ENCODE measurements at regions not wholly inside any gene's neighbourhood (a gene's known extent, or its start where the extent isn't known, plus 50 kb on each side); places are given as distances from the start of the nearest gene placed in this dataset.

DNA sequence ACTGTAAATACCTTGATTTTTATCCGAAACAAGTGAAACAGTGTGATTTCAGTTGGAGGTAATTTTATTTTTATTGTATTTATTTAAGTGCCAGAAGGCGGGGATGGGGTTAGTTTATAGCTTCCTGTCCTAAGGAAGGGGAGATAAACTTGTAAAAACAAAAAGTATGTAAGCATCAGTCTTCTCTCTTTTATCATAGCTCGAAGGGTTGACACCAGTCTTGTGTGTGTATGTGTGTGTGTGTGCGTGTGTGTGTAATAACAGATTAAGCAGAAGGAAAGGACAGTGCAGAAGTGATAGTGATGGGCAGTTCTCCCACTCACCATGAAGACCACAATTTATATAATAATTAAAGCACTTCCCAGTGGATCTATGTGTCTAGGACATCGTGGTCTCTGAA is 793.3 kb downstream of the PLCL1 start:
- Mint-ChIP-seq H3K36me3 (ENCODE audit: low read depth) (no peaks in the 10 kb centered on the region), H3K27ac (no peak overlapping the region), H3K9me3 (no peaks in the 10 kb centered on the region), H3K4me1 (ENCODE audit: low read depth) (no peaks in the 10 kb centered on the region), H3K27me3 (no peaks in the 10 kb centered on the region), H3K4me3 (no peak overlapping the region)
- intact Hi-C loops (cut with micrococcal nuclease): no loop called here

DNA sequence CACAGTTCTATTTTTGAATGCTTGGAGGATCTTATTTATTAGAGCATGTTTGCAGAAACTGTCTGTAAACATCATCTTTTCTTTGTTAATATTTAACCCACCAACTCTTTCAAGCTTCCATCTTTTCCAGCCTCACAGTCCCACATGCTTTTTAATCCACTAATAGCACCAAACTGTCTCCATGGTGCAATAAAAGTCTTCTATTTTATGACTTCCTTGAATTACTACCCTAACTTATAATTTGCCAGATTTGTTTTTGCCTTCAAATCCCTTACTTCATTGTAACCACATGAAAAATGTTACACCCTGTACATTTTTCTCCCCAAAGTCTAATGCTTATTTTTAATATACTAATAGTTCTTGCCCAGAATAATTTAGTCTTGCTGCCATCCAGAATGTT is 792.6 kb downstream of the PLCL1 start:
- H3K4me3 Mint-ChIP-seq: no peak overlapping the region
- H3K27me3 Mint-ChIP-seq: no peaks in the 10 kb centered on the region
- no peaks in the 10 kb centered on the region for H3K4me1 Mint-ChIP-seq (ENCODE audit: low read depth)
- intact Hi-C loops (cut with micrococcal nuclease): no loop called here
- no peak overlapping the region for H3K27ac Mint-ChIP-seq
- no peaks in the 10 kb centered on the region for H3K36me3 Mint-ChIP-seq (ENCODE audit: low read depth)
- H3K9me3 Mint-ChIP-seq: no peaks in the 10 kb centered on the region

DNA sequence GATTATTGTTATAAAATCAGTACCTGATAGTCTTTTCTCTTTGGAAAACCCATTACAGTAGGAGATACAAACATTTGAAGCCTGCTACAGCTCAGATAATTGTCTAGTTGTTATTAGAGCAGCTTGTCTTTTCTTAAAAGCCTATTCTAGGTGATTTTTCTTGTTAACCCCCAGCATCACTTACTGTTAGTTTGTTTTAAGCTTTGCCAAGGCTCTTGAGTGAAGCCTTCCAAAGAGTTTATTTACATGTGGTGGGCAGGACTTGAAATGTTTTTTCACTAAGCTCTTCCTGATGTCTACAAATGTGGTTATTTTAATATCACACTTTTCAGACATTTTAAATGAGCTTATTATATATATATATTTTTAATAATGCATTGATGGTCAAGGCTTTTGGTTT is 791.3 kb downstream of the PLCL1 start:
- Mint-ChIP-seq H3K27me3 (no peaks in the 10 kb centered on the region), H3K36me3 (ENCODE audit: low read depth) (no peaks in the 10 kb centered on the region), H3K27ac (no peak overlapping the region), H3K9me3 (no peaks in the 10 kb centered on the region), H3K4me1 (ENCODE audit: low read depth) (no peaks in the 10 kb centered on the region), H3K4me3 (no peak overlapping the region)
- intact Hi-C loops (cut with micrococcal nuclease): no loop called here

DNA sequence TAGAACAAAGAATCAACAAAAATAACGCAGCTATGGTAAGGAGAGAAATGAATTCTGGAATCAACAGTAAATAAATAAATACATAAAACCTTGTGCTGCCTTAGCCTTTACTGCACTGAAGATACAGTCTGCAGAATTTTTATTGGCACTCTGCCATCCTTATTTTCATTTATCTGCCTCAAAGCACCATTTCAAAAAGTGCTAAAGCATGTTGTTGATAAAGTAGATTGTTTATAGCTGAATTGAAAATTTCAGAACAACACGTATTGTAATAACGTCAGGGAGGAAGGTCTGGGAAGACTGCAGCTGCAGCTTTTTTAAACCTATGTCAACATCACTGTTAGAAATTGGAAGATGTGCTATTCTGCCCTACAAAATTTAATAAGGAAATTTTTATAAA is 787.2 kb downstream of the PLCL1 start:
- Mint-ChIP-seq H3K4me1 (ENCODE audit: low read depth) (no peaks in the 10 kb centered on the region), H3K4me3 (no peak overlapping the region)

DNA sequence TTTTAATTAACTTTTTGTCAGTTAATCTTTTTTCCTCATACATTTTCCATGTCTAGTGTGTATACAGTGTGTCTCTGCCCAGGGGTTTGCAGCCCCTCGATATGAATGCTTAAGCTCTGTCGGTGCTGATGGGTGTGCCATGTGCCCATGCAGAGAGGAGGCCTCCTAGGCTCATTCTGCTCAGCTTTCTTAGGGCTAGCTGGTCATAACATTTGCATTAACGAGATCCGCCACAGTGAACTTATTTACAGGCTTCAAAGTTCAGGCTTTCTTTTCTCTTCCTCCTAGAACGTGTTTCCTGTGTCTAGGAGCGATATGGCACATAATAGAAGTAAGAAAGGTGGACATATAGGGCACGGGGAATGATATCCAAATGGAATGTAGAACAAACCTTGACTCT is 783.3 kb downstream of the PLCL1 start:
- intact Hi-C loops (cut with micrococcal nuclease): no loop called here
- H3K27ac Mint-ChIP-seq: no peak overlapping the region
- no peak overlapping the region for H3K4me3 Mint-ChIP-seq
- H3K36me3 Mint-ChIP-seq (ENCODE audit: low read depth): no peaks in the 10 kb centered on the region
- no peaks in the 10 kb centered on the region for H3K9me3 Mint-ChIP-seq
- no peaks in the 10 kb centered on the region for H3K4me1 Mint-ChIP-seq (ENCODE audit: low read depth)
- no peaks in the 10 kb centered on the region for H3K27me3 Mint-ChIP-seq

More for the DNA sequence above, 787.2 kb downstream of the PLCL1 start:
- Mint-ChIP-seq H3K27ac (no peak overlapping the region), H3K9me3 (no peaks in the 10 kb centered on the region), H3K27me3 (no peaks in the 10 kb centered on the region), H3K36me3 (ENCODE audit: low read depth) (no peaks in the 10 kb centered on the region)
- intact Hi-C loops (cut with micrococcal nuclease): no loop called here

DNA sequence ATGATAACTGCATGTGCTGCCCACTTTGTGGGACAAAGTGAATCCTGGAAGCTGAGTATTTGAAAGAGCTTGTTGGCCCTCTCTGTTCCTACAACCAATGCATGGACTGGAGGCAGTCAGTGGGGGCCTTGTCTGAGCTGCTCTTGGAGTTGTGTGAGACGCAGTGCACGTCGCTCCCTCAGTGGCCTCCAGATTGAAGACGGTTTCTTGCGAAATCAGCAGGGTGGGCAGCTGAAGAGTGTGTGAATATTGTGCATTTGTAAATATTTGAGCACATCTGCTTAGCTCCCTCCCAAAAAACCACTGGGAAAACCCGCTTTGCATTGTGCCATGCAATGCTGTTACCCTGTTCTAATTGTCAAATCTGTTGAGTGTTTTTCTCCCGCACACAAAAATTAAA is 782.8 kb downstream of the PLCL1 start:
- H3K4me1 Mint-ChIP-seq (ENCODE audit: low read depth): no peaks in the 10 kb centered on the region
- intact Hi-C loops (cut with micrococcal nuclease): no loop called here
- H3K27ac Mint-ChIP-seq: no peak overlapping the region
- H3K27me3 Mint-ChIP-seq: no peaks in the 10 kb centered on the region
- no peaks in the 10 kb centered on the region for H3K36me3 Mint-ChIP-seq (ENCODE audit: low read depth)
- no peak overlapping the region for H3K4me3 Mint-ChIP-seq
- H3K9me3 Mint-ChIP-seq: peaks cover under 1% of the 10 kb centered on the region

DNA sequence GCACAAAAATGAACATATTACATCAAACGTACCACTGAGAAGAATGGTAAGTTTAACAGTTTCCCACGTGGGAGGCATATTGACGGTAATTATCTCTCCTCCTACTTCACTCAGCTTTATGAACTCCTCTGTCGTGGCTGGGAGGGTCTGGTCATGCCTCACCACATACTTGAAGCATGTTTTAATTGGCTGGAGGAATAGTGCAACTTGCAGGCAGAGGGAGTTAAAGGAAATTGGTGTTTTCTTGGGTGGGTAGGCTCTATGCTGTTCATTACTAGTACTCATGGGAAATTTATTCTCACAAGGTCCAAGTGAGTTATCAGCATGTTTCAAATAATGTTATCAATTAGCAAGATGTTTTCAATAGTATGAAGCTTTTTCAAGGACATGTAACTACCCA is 767.0 kb downstream of the PLCL1 start:
- intact Hi-C loops (cut with micrococcal nuclease): no loop called here
- Mint-ChIP-seq H3K4me1 (ENCODE audit: low read depth) (no peaks in the 10 kb centered on the region), H3K36me3 (ENCODE audit: low read depth) (no peaks in the 10 kb centered on the region), H3K9me3 (no peaks in the 10 kb centered on the region), H3K27me3 (no peaks in the 10 kb centered on the region), H3K4me3 (no peak overlapping the region), H3K27ac (no peak overlapping the region)

DNA sequence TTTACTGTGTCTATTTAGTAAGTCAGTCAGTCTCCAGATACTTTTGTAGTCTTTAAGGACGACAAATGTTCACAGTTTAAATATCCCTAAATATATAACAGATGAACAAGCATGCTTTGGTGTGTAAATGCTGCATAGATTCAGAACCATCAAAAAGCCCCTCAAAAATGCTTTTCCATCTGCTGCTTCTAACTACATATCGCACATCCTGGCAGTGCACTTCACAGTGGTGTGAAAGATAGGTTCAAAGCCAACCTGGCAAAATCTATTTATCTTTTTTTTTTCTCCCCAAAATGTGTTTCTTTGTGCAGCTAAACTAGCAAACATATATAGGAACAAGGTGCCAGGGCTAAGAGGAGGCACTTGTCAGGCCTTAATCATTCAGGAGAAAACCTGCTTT is 753.8 kb downstream of the PLCL1 start:
- peaks cover 13% of the 10 kb centered on the region for H3K9me3 Mint-ChIP-seq
- H3K36me3 Mint-ChIP-seq (ENCODE audit: low read depth): no peaks in the 10 kb centered on the region
- H3K4me1 Mint-ChIP-seq (ENCODE audit: low read depth): no peaks in the 10 kb centered on the region
- intact Hi-C loops (cut with micrococcal nuclease): no loop called here
- H3K4me3 Mint-ChIP-seq: no peak overlapping the region
- H3K27me3 Mint-ChIP-seq: no peaks in the 10 kb centered on the region
- H3K27ac Mint-ChIP-seq: no peak overlapping the region

DNA sequence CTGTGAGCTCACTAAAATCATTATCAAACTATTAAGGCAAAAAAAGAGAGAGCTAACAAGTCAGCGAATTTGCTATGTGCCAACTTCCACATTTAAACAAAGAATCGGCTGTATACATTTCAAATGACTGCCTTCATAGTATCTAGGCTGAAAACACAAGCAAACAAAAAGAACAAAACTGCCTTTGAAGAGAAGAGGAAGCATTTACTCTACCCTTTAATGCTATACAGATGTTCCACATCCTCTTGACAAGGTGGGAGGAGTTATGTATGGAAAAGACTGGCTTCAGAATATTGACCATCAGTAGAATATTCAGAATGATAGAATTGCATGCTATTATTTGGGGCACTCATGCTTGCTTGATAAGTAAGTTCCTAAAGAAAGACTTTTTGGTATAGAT is 741.7 kb downstream of the PLCL1 start:
- Mint-ChIP-seq H3K4me3 (no peak overlapping the region), H3K36me3 (ENCODE audit: low read depth) (no peaks in the 10 kb centered on the region), H3K27ac (no peak overlapping the region), H3K4me1 (ENCODE audit: low read depth) (no peaks in the 10 kb centered on the region), H3K27me3 (no peaks in the 10 kb centered on the region), H3K9me3 (no peaks in the 10 kb centered on the region)
- intact Hi-C loops (cut with micrococcal nuclease): no loop called here

DNA sequence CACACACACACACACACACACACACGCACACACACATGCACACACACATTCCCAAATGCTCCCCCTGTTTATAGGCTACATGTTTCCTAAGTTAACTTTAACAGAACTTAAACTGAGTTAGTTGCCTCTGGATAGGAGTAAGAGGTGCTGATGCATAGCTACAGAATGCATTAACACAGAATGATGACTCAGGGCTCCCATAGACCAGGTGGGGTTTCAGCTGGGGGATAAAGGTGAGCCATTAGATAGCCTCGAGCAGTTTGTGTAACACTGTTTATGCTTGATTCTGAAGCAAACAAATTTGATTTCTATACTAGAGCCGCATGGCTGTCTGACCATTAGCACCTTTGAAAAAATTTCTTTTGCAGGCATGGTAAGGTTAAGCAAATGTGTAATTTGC is 741.0 kb downstream of the PLCL1 start:
- H3K27me3 Mint-ChIP-seq: no peaks in the 10 kb centered on the region
- intact Hi-C loops (cut with micrococcal nuclease): no loop called here
- H3K36me3 Mint-ChIP-seq (ENCODE audit: low read depth): no peaks in the 10 kb centered on the region
- no peak overlapping the region for H3K4me3 Mint-ChIP-seq
- H3K4me1 Mint-ChIP-seq (ENCODE audit: low read depth): no peaks in the 10 kb centered on the region
- H3K27ac Mint-ChIP-seq: no peak overlapping the region
- no peaks in the 10 kb centered on the region for H3K9me3 Mint-ChIP-seq

DNA sequence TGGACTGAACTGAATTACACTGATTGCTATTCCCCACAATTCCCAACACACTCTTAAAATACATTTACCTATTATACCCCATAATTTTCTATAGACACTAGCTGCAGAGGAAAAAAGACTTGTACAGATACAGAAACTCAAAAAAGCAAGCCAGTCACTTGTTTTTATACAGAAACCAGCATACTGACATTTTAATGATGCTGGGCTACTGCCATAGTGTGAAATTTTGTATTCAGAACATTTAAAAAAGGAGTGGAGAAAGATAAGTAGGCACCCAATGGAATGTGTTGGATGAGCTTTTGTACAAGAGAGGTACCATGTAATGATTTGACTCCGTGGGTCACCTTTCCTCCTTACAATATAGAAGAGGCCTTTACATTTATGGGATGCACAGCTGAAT is 740.1 kb downstream of the PLCL1 start:
- H3K4me3 Mint-ChIP-seq: no peak overlapping the region
- H3K27ac Mint-ChIP-seq: no peak overlapping the region
- H3K9me3 Mint-ChIP-seq: no peaks in the 10 kb centered on the region
- H3K27me3 Mint-ChIP-seq: no peaks in the 10 kb centered on the region
- H3K36me3 Mint-ChIP-seq (ENCODE audit: low read depth): no peaks in the 10 kb centered on the region
- H3K4me1 Mint-ChIP-seq (ENCODE audit: low read depth): no peaks in the 10 kb centered on the region
- intact Hi-C loops (cut with micrococcal nuclease): no loop called here

DNA sequence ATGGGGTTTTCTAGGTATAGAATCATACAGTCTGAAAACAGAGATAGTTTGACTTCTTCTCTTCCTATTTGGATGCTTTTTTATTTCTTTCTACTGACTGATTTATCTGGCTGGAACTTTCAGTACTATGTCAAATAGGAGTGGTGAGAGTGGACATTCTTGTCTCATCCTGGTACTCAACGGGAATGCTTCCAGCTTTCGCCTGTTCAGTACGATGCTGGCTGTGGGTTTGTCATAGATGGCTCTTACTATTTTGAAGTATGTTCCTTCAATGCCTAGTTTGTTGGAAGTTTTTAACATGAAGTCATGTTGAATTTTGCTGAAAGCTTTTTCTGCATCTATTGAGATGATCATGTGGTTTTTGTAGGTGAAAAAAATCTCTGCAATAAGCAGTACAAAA is 730.4 kb downstream of the PLCL1 start:
- no peaks in the 10 kb centered on the region for H3K36me3 Mint-ChIP-seq (ENCODE audit: low read depth)
- H3K27ac Mint-ChIP-seq: no peak overlapping the region
- no peak overlapping the region for H3K4me3 Mint-ChIP-seq
- intact Hi-C loops (cut with micrococcal nuclease): no loop called here
- H3K4me1 Mint-ChIP-seq (ENCODE audit: low read depth): no peaks in the 10 kb centered on the region
- H3K9me3 Mint-ChIP-seq: no peaks in the 10 kb centered on the region
- no peaks in the 10 kb centered on the region for H3K27me3 Mint-ChIP-seq

DNA sequence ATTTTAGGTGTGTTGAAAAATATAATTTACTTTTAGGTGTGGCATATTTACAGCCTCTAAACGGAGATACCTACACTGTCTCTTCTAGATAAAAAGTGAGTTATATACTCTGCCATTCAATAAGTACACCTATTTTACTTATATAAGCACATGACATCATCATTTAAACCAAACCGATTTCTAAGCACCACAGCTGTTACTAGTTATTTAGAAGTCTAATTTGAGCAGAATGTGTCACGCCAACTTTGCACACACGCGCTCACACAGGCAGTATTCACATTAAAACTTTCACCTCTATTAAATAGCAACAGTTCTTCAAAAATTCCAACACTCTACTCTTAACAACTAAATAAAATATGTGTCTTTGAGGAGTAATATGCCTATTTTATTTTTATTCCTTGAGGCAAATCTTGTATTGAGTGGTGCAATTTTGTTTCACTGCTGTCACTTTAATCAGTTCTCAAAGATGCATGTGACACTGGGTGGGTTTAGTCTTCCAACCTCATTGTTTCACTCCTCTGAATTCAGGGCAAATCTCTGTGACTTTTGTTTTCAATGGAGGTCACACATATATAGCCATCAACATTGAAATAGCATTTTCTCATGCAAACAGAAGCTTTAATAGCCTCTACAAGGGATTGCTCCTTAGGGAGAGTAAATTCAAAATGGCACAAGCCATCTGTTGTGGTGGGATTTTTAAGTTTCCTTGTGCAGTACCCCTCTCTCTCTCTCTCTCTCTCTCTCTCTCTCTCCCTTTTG is 721.0 kb downstream of the PLCL1 start:
- Mint-ChIP-seq H3K36me3 (ENCODE audit: low read depth) (no peaks in the 10 kb centered on the region), H3K4me3 (no peak overlapping the region), H3K9me3 (peaks cover 5% of the 10 kb centered on the region), H3K4me1 (ENCODE audit: low read depth) (no peaks in the 10 kb centered on the region), H3K27me3 (no peaks in the 10 kb centered on the region), H3K27ac (no peak overlapping the region)
- intact Hi-C loops (cut with micrococcal nuclease): no loop called here

DNA sequence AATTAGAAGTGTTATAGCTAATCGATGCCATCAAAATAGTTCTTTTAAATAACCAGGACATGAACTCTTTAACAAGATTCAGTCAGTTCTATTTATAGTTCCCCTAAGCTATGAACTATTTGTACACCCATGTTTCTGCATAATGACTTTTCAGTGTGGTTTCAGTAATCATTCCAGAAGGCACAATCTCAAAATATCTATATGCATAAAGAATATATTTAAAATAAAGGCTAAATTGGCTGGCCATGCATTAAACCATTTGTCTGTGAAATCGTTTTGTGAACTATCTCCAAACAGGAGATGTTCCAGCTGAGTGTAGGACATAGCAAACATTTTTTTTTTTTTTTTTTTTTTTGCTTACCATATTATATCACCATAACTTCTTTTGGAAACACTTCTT is 719.3 kb downstream of the PLCL1 start:
- intact Hi-C loops (cut with micrococcal nuclease): no loop called here
- H3K27me3 Mint-ChIP-seq: no peaks in the 10 kb centered on the region
- H3K36me3 Mint-ChIP-seq (ENCODE audit: low read depth): no peaks in the 10 kb centered on the region
- no peak overlapping the region for H3K27ac Mint-ChIP-seq
- no peak overlapping the region for H3K4me3 Mint-ChIP-seq
- H3K4me1 Mint-ChIP-seq (ENCODE audit: low read depth): no peaks in the 10 kb centered on the region
- peaks cover 5% of the 10 kb centered on the region for H3K9me3 Mint-ChIP-seq

DNA sequence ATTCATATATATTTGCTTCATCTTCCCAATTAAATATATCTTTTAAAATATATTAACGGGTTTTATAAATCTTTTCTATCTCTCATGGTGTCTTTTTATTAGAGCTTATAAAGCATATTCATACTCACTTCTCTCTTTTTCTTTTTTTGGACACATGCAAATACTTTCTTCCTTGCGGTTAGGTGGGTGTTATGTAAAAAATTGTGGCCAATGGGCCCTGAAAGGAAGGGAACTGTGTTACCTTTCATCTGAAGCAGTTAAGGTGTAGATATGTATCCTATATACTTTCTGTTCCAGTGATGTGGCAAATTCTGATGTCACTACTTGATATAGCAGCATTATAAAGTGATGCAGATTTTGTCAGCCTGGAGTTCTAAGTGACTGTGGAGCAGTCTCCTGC is 714.5 kb downstream of the PLCL1 start:
- Mint-ChIP-seq H3K4me1 (ENCODE audit: low read depth) (no peaks in the 10 kb centered on the region), H3K27ac (no peak overlapping the region), H3K4me3 (no peak overlapping the region), H3K27me3 (no peaks in the 10 kb centered on the region), H3K9me3 (no peaks in the 10 kb centered on the region), H3K36me3 (ENCODE audit: low read depth) (no peaks in the 10 kb centered on the region)
- intact Hi-C loops (cut with micrococcal nuclease): no loop called here
